Muscle of leg (tissue), 3 donors: ENCODE measurements at regions not wholly inside any gene's neighbourhood (a gene's known extent, or its start where the extent isn't known, plus 50 kb on each side); places are given as distances from the start of the nearest gene placed in this dataset.
A peak's percentile ranks its signal among the peaks of the same experiment; 100 is the strongest.

ENCODE experiments used
- DNase-seq: peaks from one replicate; pipeline ENCODE4 v3.0.0; 2013
- H3K27ac ChIP-seq: one replicate; pipeline ENCODE4 v1.5.1; 2013; ENCODE audit warnings: mild to moderate bottlenecking, low read length, control low read depth
- H3K27me3 ChIP-seq: one replicate; pipeline ENCODE4 v1.6.1; 2013; ENCODE audit warnings: low read length; ENCODE audit not compliant: control insufficient read depth, insufficient read depth
- H3K36me3 ChIP-seq: one replicate; pipeline ENCODE4 v1.6.1; 2013; ENCODE audit warnings: low read length; ENCODE audit not compliant: control insufficient read depth, insufficient read depth
- H3K4me1 ChIP-seq: one replicate; pipeline ENCODE4 v1.6.1; 2013; ENCODE audit warnings: low read length; ENCODE audit not compliant: control insufficient read depth, insufficient read depth
- H3K4me3 ChIP-seq: one replicate; pipeline ENCODE4 v1.5.1; 2013; ENCODE audit warnings: low read length, control low read depth
- H3K9me3 ChIP-seq: replicated peaks from 2 replicates; pipeline ENCODE4 v1.6.1; 2013; ENCODE audit warnings: low read depth, low read length; ENCODE audit not compliant: control insufficient read depth
- WGBS: methylation state at CpG from one replicate; pipeline ENCODE4 v1.1.5; 2013; ENCODE audit warnings: missing lambda C conversion rate; ENCODE audit not compliant: insufficient coverage; 5-methylcytosine and 5-hydroxymethylcytosine counted together

DNA sequence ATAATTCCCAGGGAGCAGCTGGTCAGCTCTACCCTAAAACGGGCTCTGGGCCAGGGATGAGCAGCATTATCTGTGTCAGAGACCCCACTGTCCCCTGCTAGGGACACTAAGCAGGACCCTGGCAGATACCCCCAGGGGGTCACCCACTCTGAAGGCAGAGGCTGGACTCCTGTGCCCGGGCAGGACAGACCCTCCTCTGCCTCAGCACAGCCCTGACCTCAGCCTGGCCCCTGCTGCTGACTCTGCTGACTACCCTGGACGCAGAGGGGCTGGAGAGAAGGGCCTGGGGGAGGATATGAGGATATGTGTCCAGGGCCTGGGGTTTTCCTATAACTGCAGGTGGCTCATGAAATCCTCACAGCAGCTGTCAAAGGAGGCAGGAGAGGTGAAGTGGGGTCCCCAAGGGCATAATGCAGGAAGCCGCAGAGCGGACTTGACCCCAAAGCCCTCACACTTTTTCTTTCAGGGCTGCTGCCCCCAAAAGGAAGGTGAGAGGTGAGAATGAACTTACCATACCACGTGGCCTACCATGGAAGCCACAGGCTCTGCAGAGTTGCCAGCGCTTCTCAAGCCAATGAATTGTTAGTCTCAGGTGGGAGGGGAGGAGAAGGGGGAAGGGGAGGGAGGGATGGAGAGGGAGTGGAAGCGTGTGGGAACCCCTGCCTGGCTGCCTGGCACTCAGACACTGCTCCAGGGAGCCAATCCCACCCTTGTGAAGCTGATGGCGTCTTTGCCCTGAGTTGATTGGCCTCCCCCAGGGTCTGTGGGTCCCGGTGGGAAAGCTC lies 76.7 kb upstream of the WNT11 start:
- Histone ChIP-seq H3K9me3 (no peaks in the 10 kb centered on the region), H3K4me1 (peaks cover 13% of the 10 kb centered on the region), H3K36me3 (no peaks in the 10 kb centered on the region), H3K27me3 (peaks cover 3% of the 10 kb centered on the region), H3K4me3 (no peak overlapping the region), H3K27ac (no peak overlapping the region)
- no peak for DNase-seq
- 63% methylated on average over 4 of the region's 10 CpGs for WGBS

GRCh38 chr11:76282172-76282571 lies 75.9 kb upstream of the WNT11 start:
- Histone ChIP-seq H3K27ac (no peak overlapping the region), H3K36me3 (no peaks in the 10 kb centered on the region), H3K4me1 (peaks cover 6% of the 10 kb centered on the region), H3K9me3 (no peaks in the 10 kb centered on the region), H3K4me3 (no peak overlapping the region), H3K27me3 (peaks cover 3% of the 10 kb centered on the region)
- DNase-seq: no peak
- 72% methylated on average over 14 of the region's 14 CpGs for WGBS

GRCh38 chr11:76281558-76281906 lies 75.2 kb upstream of the WNT11 start:
- Histone ChIP-seq H3K27ac (no peak overlapping the region), H3K27me3 (peaks cover 3% of the 10 kb centered on the region), H3K4me3 (no peak overlapping the region), H3K36me3 (no peaks in the 10 kb centered on the region), H3K4me1 (peaks cover 6% of the 10 kb centered on the region), H3K9me3 (no peaks in the 10 kb centered on the region)
- no peak for DNase-seq
- WGBS: 80% methylated on average over 1 of the region's 4 CpGs

DNA sequence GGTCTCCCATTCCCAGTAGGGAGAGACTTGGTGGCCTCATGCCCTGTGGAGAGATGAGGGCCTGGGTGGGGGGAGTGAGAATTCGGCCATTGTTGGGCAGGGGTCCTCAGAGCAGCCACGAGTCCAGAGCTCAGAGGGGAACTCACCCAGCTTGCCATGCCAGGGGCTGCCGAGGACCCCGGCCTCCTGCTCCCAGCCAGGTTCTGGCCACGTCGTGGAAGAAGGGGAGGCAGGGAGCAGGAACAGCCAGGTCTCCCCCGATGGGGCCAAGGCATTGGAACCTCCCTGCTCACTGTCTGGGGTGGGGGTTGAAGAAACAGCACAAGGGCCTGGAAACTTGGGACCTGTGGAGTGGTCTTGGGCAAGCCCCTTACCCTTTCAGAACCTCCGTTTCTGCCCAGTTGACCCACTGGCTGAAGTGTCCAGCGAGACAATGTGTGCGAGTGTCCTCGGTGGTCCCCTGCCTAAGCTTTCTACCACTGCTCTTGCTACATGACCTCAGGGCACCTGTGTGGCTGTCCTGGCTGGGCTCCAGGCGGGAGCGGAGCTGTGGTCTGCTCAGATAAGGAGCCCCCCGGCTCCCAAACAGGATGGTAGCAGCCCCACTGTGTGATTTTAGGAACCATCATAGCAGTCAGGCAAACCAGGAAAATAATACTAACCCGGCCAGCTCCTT lies 74.7 kb upstream of the WNT11 start:
- 99% methylated on average over 9 of the region's 15 CpGs for WGBS
- Histone ChIP-seq H3K9me3 (no peaks in the 10 kb centered on the region), H3K27ac (no peak overlapping the region), H3K27me3 (peaks cover 3% of the 10 kb centered on the region), H3K4me1 (peaks cover 6% of the 10 kb centered on the region), H3K4me3 (no peak overlapping the region), H3K36me3 (no peaks in the 10 kb centered on the region)
- DNase-seq: no peak

GRCh38 chr11:76280151-76280881 lies 74.0 kb upstream of the WNT11 start:
- Histone ChIP-seq H3K4me3 (no peak overlapping the region), H3K27ac (no peak overlapping the region), H3K9me3 (no peaks in the 10 kb centered on the region), H3K27me3 (peaks cover 3% of the 10 kb centered on the region), H3K4me1 (peaks cover 6% of the 10 kb centered on the region), H3K36me3 (no peaks in the 10 kb centered on the region)
- DNase-seq: no peak
- 71% methylated on average over 11 of the region's 16 CpGs for WGBS

- peaks cover 3% of the 10 kb centered on the region for H3K27me3 ChIP-seq
- H3K27ac ChIP-seq: no peak overlapping the region
- DNase-seq: no peak
- no peaks in the 10 kb centered on the region for H3K36me3 ChIP-seq
- H3K4me1 ChIP-seq: peaks cover 6% of the 10 kb centered on the region
- H3K9me3 ChIP-seq: peaks cover 1% of the 10 kb centered on the region
- H3K4me3 ChIP-seq: no peak overlapping the region
- 72% methylated on average over 6 of the region's 7 CpGs for WGBS
These were observed 73.3 kb upstream of the WNT11 start for GRCh38 chr11:76279646-76280045.

GRCh38 chr11:76279038-76279437 lies 72.7 kb upstream of the WNT11 start:
- H3K36me3 ChIP-seq: no peaks in the 10 kb centered on the region
- no peak overlapping the region for H3K27ac ChIP-seq
- 100% methylated on average over 1 of the region's 6 CpGs for WGBS
- no peak overlapping the region for H3K4me3 ChIP-seq
- no peak for DNase-seq
- H3K4me1 ChIP-seq: peaks cover 6% of the 10 kb centered on the region
- peaks cover 7% of the 10 kb centered on the region for H3K9me3 ChIP-seq
- peaks cover 3% of the 10 kb centered on the region for H3K27me3 ChIP-seq

DNA sequence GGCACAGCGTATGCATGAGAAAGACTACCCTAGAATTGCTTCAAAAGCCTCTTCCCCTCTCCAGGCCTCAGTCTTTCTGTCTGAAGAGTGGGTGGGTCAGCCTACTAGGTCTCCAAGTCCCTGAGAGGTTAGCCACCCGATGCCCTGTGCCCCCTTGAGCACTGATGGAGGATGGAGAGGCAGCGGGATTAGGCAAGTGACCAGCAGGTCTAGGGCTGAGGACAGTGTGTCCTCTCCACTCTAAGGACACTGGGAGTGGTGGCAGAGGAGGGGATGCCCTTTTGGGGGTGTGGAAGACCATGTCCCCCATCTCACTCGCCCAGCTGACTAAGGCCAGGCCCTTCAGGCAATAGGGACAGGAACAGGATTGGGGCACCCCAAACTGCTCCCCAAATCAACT lies 72.2 kb upstream of the WNT11 start:
- no CpG with 5 or more reads among the region's 4 CpGs for WGBS
- Histone ChIP-seq H3K4me1 (peaks cover 6% of the 10 kb centered on the region), H3K27ac (no peak overlapping the region), H3K36me3 (no peaks in the 10 kb centered on the region), H3K4me3 (no peak overlapping the region), H3K27me3 (peaks cover 3% of the 10 kb centered on the region), H3K9me3 (peaks cover 11% of the 10 kb centered on the region)
- no peak for DNase-seq

DNA sequence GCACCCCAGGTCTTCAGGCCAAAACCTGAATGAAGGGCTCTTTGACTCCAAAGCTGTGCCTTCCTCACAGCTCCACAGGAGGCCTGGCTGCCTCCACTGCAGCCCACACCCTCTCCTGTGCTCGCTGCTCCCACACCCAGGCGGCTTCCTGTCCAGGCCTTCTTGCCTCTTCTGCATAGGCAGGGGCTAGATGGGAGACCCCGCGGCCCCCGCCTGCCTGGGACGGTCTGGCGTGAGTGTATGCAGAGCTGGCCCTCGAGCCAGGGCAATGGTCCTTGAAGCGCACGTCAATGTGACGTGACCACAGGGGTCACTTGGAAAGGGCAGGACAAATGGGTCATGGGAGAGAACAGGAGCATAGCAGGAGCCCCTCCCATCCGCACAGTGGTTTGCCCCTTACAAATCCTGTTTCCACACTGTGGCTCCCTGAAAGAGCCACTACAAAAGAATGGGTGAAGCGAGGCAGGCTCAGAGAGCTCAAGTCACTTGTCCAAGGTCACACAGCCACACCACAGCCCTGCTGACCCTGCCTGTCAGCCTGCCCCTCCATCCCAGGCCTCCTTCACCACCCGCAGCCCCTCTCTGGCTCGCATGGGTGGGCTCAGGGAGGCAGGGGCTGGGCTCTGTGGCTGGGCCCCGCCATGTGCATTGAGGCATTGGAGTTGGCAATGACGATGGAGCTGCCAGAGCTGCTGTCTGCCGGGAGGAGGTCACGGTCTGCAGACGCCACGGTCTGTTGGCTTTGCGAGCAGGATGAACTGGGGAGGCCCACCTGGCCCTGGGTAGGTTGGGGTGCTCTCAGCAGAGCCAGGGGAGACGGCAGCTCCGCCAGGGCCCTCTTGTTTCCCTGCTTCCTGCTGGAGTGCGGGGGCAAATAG lies 71.2 kb upstream of the WNT11 start:
- Histone ChIP-seq H3K36me3 (no peaks in the 10 kb centered on the region), H3K4me3 (no peak overlapping the region), H3K27ac (no peak overlapping the region), H3K4me1 (peaks cover under 1% of the 10 kb centered on the region), H3K9me3 (peaks cover 11% of the 10 kb centered on the region), H3K27me3 (no peaks in the 10 kb centered on the region)
- WGBS: 75% methylated on average over 18 of the region's 25 CpGs
- peak; percentile 23 for DNase-seq
